T-helper 2 cell (primary cell): ENCODE measurements at regions not wholly inside any gene's neighbourhood (a gene's known extent, or its start where the extent isn't known, plus 50 kb on each side); places are given as distances from the start of the nearest gene placed in this dataset.
"Not testable (repeated sequence)": the region's sequence is repeated elsewhere in the genome, so short reads cannot be mapped to it uniquely, and the experiment has no call there.

Source experiments
- DNase-seq, 5 experiments: peaks; one replicate each; pipeline versions ENCODE4 v3.0.0 to v3.0.0-alpha.2; 2012 to 2022

GRCh38 chrX:131830400-131831184 is 192.5 kb upstream of the STK26 start:
- peak in 2 of 5 experiments; percentile 44 to 48 for DNase-seq

- DNase-seq: no peak
Measured at GRCh38 chrX:131831185-131831520, 191.9 kb upstream of the STK26 start.

GRCh38 chrX:131836161-131836560 is 186.9 kb upstream of the STK26 start:
- DNase-seq: no peak

DNA sequence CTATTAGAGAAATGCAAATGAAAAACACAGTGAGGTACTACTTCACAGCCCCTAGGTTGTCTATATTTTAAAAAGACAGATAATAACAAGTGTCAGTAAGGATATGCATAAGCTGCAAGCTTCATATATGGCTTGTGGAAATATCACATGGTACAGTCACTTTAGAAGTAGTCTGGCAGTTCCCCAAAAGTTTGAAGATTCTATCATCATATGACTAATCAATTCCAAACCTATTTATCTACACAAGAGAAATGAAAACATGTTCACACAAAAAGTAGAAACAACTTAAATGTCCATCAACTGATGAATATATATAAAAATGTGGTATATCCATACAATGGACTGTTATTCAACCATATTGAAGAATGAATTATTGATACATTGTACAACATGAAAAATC is 185.8 kb upstream of the STK26 start:
- DNase-seq: no peak

GRCh38 chrX:131840799-131841495 is 182.2 kb upstream of the STK26 start:
- no peak for DNase-seq

DNA sequence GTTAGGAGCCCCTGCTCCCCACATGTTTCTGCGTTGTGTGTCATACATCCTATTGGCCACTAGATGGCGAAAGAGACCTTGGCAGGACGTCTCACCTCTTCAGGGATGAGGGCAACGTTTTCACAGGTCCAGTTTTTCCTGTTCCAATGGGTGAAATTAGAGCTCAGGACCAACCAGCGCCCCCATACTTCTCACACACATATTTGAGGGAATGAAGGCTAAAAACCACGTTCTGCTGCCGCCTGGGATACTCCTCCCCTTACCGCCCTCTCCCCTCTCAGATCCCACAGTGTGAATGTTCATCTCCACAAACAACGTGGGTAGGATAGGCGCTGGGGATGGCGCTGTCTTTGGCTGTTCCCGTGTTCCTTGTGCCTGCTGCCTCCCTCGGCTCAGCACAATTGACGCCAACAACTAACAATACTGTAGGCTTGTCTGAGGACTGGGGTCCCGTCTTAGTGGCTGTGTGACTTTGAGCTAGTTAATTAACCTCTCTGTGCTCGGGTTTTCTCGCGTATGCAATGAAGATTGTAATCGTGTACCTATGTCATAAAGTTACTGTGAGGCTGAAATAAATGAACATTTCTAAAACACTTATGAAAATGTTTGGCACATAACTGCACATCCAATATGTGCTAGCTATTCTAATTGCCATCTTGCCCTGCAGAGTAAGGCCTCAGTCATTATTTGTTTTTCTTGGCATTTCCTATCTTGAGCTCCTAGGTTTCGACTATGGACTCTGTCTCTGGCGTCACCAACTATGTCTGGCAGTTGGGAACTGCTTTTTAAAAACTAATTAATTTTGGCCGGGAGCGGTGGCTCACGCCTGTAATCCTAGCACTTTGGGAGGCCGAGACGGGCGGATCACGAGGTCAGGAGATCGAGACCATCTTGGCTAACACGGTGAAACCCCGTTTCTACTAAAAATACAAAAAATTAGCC is 181.3 kb upstream of the STK26 start:
- peak in 2 of 5 experiments; percentile 39 to 50 for DNase-seq

GRCh38 chrX:131843987-131844386 is 179.1 kb upstream of the STK26 start:
- no peak for DNase-seq

- DNase-seq: no peak
Measured at GRCh38 chrX:131845201-131845600, 177.9 kb upstream of the STK26 start.

DNA sequence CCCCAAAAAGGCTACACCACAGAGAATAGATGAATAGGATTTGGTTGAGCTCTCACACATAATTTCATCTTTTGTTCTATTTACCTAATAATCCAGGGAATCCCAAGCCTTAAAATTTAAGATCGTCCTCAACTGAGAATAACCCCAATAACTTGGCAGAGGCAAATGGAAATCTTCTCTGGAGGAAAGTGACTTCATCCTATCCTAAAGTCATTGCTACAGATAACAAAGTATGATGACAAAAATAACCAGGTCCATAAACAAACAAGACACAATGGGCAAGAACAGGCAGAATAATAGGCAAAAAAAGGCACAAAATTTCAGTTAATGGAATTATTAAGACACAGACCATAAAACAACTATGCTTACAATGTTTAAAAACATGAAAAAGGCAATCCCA is 177.3 kb upstream of the STK26 start:
- DNase-seq: no peak

- DNase-seq: not testable (repeated sequence)
Measured at GRCh38 chrX:131850964-131851363, 172.1 kb upstream of the STK26 start.

- DNase-seq: no peak
Measured at GRCh38 chrX:131853440-131853839, 169.7 kb upstream of the STK26 start.

DNA sequence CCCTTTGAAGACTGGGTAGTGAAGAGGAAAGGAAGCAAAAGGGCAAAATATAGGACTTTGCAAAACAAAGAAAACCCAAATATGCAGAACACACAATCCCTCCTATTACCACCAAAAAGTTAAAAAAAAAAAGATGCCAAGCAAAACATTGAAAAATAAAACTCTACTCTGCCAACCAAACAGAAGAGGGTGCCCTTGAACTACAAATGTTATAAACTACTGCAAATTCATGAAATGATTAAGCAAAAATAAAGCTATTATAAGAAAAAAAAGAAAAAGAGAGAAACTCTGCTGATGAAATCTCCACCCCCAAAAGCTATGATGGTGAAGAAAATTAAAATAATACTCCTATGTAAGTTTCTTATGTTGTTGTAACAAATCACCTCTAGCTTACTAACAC is 168.5 kb upstream of the STK26 start:
- peak in 1 of 5 experiments; percentile 16 for DNase-seq

DNA sequence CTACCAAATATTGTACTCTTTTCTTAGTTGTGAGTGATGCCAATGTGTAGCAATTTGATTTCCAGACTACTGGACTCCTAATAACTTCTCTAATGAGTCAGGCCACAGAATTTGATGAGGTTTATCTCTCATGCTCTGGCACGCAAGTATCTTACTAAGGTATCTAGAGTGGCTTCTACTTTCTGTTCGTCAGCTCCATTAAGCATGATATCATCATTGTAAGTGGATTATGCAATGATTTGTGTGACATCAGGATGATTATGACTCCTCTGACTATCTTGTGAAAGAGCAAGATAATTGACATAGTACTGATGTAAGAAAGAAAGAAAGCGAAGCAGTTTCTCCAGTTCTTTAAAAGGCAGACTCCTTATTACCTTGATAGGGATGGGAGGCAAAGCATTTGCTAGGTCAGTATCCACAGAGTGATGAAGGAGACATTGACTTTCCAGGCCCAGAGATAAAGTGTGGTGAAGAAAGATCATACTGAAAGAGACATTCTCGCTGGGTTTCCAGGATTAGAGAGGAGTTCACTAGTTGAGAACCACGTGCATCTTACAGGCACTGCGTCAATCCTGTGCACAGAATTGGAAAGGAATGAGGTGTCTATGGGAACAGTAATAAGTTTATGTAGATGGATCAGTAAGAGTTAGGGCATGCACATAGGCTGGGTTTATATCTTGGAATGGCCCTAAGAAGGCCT is 161.9 kb upstream of the STK26 start:
- DNase-seq: no peak

GRCh38 chrX:131862321-131862720 is 160.8 kb upstream of the STK26 start:
- DNase-seq: no peak

- no peak for DNase-seq
Measured at GRCh38 chrX:131869182-131869581, 153.9 kb upstream of the STK26 start.

DNA sequence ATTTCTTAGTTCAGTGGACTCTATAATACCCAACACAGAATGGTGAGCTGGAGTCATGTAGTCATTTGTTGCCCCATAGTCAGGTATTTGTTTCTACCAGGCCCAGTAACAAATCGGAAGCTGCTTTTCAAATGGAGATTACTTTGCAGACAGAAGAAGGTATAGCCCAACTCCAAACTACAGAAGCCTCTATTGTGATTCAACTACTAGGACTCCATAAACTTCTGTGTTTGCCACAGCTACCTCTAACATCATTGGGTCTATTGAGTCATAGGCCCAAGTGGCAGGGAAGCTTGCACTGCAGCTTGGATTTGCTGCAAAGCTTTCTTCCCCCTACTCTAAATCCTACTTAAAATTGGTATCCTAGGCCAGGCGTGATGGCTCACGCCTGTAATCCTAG is 148.8 kb upstream of the STK26 start:
- DNase-seq: no peak

GRCh38 chrX:131875827-131876226 is 147.3 kb upstream of the STK26 start:
- DNase-seq: not testable (repeated sequence)

- no peak for DNase-seq
Measured at GRCh38 chrX:131881194-131881593, 141.9 kb upstream of the STK26 start.

DNA sequence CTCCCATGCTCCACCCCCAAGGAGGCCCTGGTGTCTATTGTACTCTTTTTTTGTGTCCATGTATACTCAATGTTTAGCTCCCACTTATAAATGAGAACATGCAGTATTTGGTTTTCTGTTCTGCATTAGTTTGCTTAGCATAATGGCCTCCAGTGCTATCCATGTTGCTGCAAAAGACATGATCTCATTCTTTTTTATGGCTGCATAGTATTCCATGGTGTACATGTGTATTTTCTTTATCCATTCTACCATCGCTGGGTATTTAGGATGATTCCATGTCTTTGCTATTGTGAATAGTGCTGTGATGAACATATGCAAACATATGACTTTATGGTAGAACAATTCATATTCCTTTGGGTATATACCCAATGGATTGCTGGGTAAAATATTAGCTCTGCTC is 138.1 kb upstream of the STK26 start:
- DNase-seq: not testable (repeated sequence)

- not testable (repeated sequence) for DNase-seq
Measured at GRCh38 chrX:131893857-131894256, 129.2 kb upstream of the STK26 start.

DNA sequence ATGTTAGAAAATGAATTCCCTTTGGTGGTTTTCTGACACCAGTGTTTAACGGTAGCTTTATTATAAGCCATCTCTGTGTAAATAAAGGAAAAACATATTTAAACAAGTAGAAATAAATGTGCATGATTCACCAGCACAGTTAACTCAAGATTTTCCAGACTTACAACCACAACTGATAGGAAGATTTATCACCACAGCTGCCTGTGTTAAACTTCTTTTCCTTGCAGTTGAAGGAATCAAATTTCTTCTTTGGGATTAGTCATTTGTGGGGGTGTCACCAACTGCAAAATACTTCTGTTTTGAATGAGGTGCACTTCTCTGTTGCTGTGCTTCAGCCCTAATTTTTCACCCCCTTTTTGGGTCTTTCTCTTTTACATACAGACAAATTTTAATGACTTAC is 128.1 kb upstream of the STK26 start:
- no peak for DNase-seq

DNA sequence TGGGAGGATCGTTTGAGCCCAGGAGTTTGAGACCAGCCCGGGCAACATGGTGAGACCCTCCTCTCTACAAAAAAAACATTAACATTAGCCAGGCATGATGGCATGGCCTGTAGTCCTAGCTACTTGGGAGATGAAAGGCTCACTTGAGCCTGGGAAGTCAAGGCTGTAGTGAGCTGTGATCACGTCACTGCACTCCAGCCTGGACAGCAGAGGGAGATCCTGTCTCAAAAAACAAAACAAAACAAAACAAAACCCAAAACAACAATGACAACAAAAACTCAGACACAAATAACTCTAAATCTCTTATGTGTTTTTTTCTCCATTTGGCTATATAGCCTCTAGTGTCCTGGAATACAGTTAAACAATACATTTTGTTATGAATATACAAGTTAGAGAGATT is 127.3 kb upstream of the STK26 start:
- peak in 1 of 5 experiments; percentile 3 for DNase-seq

- no peak for DNase-seq
Measured at GRCh38 chrX:131901546-131901945, 121.6 kb upstream of the STK26 start.
